ENCODE measurements at regions not wholly inside any gene's neighbourhood (a gene's known extent, or its start where the extent isn't known, plus 50 kb on each side); places are given as distances from the start of the nearest gene placed in this dataset.

DNA sequence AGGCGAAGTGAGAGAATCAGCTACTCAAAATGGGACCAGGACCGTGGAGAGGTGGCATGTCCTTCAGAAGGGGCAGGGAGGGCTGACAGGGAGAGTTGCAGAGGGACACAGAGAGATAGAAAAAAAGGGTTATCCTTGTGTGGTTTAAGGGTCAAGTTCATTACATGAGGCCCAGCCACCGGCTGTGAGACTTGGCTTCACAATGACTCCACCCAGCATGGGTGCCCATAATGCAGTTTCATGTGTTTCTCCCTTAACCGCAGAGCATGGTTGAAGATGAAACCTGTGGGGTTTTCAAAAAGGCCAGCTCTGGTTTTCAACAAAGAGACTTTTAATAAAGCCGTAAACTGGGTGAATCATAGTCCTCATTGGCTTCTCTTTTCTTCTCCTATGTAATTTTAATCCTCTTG, 164.6 kb downstream of the KLF5 start:
- no peak overlapping the region for H4K91ac ChIP-seq (ENCODE audit: insufficient read depth, low read depth, low read length)
- no peak overlapping the region for H3K56ac ChIP-seq (ENCODE audit: extremely low read depth, insufficient read depth, low read length)
- H3K18ac ChIP-seq (ENCODE audit: low read depth, low read length): no peak overlapping the region
- no peak overlapping the region for H2AK5ac ChIP-seq (ENCODE audit: low read depth, low read length)
- ATAC-seq (ENCODE audit: low read depth) (no peak), DNase-seq (no peak)
- in situ Hi-C loops (cut with MboI; ENCODE audit: low sequenced_read_pairs): no loop called here
- H4K8ac ChIP-seq (ENCODE audit: low read depth in 2 of 2, low read length in 2 of 2): no peak overlapping the region
- dilution Hi-C loops (cut with HindIII; ENCODE audit: low sequenced_read_pairs, unreplicated experiment): no loop called here
- no peaks in the 10 kb centered on the region for H3K36me3 ChIP-seq (ENCODE audit: control insufficient read depth, insufficient read depth, low read length)
- H2BK120ac ChIP-seq (ENCODE audit: low read depth, low read length): no peak overlapping the region
- H3K9me1 ChIP-seq (ENCODE audit: insufficient read depth, low read length): 0 out of 2 replicates have a peak, but pooled peaks cover 2% of the 10 kb centered on the region
- no peak overlapping the region for H3K9ac ChIP-seq (ENCODE audit: low read depth, low read length)
- H3K9me3 ChIP-seq (ENCODE audit: control insufficient read depth, insufficient read depth, low read length): no peaks in the 10 kb centered on the region
- no peak overlapping the region for H2BK5ac ChIP-seq (ENCODE audit: low read depth, low read length, poor library complexity, severe bottlenecking)
- H4K5ac ChIP-seq (ENCODE audit: low read depth, low read length): no peak overlapping the region
- no CpG with 5 or more reads among the region's 5 CpGs for WGBS, 2 experiments (ENCODE audit: extremely low coverage in 2 of 2, insufficient read length in 1 of 2)
- no peaks in the 10 kb centered on the region for H3K79me1 ChIP-seq (ENCODE audit: low read depth in 1 of 2, low read length in 2 of 2)
- H2AK9ac ChIP-seq (replicated peaks; ENCODE audit: low read depth, low read length, poor library complexity): no peak overlapping the region
- POLR2A ChIA-PET (ENCODE audit: unreplicated experiment): no interaction called here
- BruUV-seq (replicated peaks): no TSS peak
- H3K27me3 ChIP-seq (ENCODE audit: control insufficient read depth, insufficient read depth, low read length): no peaks in the 10 kb centered on the region
- CTCF ChIA-PET: no interaction called here
- H3K14ac ChIP-seq (replicated peaks; ENCODE audit: low read depth, low read length): no peak overlapping the region
- no peak overlapping the region for H3K4me2 ChIP-seq (ENCODE audit: low read depth, low read length)
- no peak overlapping the region for H3K23ac ChIP-seq (ENCODE audit: low read depth, low read length)
- H2BK15ac ChIP-seq (ENCODE audit: low read depth, low read length): no peak overlapping the region
- intact Hi-C loops (cut with micrococcal nuclease): loop anchor here (10.0 kb wide), 1 partner anchor 481 kb away; no protein-coding TSS in a partner anchor
- H2AFZ ChIP-seq (replicated peaks; ENCODE audit: low read length, poor library complexity): no peak overlapping the region
- H4K20me1 ChIP-seq (ENCODE audit: insufficient read depth, low read length): no peaks in the 10 kb centered on the region
- no peak overlapping the region for H3K4ac ChIP-seq (ENCODE audit: low read depth, low read length)
- no peak for TF ChIP-seq CHD1 (IDR thresholded peaks at IDR 0.05; ENCODE audit: low read depth, low read length)
- TF ChIP-seq MXI1 (IDR thresholded peaks at IDR 0.05; ENCODE audit: borderline replicate concordance, low read depth, low read length): no peak
- TF ChIP-seq MAFK (IDR thresholded peaks at IDR 0.05; ENCODE audit: low read depth, low read length): no peak
- no peak for TF ChIP-seq POLR2A (IDR thresholded peaks at IDR 0.05; ENCODE audit: low read depth, low read length)
- TF ChIP-seq MAZ (IDR thresholded peaks at IDR 0.05; ENCODE audit: borderline replicate concordance, low read depth, low read length): no peak
- TF ChIP-seq SMC3 (IDR thresholded peaks at IDR 0.05; ENCODE audit: low read depth, low read length): no peak
- TF ChIP-seq, protein P1, sequence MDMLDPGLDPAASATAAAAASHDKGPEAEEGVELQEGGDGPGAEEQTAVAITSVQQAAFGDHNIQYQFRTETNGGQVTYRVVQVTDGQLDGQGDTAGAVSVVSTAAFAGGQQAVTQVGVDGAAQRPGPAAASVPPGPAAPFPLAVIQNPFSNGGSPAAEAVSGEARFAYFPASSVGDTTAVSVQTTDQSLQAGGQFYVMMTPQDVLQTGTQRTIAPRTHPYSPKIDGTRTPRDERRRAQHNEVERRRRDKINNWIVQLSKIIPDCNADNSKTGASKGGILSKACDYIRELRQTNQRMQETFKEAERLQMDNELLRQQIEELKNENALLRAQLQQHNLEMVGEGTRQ (IDR thresholded peaks at IDR 0.05; ENCODE audit: low read depth, low read length): no peak
- TF ChIP-seq FOS (IDR thresholded peaks at IDR 0.05; ENCODE audit: low read depth, low read length): no peak
- no peak for TF ChIP-seq RCOR1 (IDR thresholded peaks at IDR 0.05; ENCODE audit: insufficient replicate concordance, low read length)
- no peak for TF ChIP-seq BHLHE40 (IDR thresholded peaks at IDR 0.05; ENCODE audit: low read depth, low read length)
- TF ChIP-seq, protein P2, sequence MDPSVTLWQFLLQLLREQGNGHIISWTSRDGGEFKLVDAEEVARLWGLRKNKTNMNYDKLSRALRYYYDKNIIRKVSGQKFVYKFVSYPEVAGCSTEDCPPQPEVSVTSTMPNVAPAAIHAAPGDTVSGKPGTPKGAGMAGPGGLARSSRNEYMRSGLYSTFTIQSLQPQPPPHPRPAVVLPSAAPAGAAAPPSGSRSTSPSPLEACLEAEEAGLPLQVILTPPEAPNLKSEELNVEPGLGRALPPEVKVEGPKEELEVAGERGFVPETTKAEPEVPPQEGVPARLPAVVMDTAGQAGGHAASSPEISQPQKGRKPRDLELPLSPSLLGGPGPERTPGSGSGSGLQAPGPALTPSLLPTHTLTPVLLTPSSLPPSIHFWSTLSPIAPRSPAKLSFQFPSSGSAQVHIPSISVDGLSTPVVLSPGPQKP (IDR thresholded peaks at IDR 0.05; ENCODE audit: borderline replicate concordance, low read depth, low read length): no peak
- TF ChIP-seq, protein P3, sequence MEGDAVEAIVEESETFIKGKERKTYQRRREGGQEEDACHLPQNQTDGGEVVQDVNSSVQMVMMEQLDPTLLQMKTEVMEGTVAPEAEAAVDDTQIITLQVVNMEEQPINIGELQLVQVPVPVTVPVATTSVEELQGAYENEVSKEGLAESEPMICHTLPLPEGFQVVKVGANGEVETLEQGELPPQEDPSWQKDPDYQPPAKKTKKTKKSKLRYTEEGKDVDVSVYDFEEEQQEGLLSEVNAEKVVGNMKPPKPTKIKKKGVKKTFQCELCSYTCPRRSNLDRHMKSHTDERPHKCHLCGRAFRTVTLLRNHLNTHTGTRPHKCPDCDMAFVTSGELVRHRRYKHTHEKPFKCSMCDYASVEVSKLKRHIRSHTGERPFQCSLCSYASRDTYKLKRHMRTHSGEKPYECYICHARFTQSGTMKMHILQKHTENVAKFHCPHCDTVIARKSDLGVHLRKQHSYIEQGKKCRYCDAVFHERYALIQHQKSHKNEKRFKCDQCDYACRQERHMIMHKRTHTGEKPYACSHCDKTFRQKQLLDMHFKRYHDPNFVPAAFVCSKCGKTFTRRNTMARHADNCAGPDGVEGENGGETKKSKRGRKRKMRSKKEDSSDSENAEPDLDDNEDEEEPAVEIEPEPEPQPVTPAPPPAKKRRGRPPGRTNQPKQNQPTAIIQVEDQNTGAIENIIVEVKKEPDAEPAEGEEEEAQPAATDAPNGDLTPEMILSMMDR (conservative IDR thresholded peaks at IDR 0.05; ENCODE audit: low read depth, low read length): no peak
- no peak overlapping the region for H2BK20ac ChIP-seq (ENCODE audit: low read depth, low read length)
- H3K27ac ChIP-seq (ENCODE audit: insufficient read depth, low read length): no peak overlapping the region
- H3K4me1 ChIP-seq (ENCODE audit: control insufficient read depth, insufficient read depth, low read length): no peaks in the 10 kb centered on the region; the same call in 1 of the 2 replicates
- H3K4me3 ChIP-seq (ENCODE audit: insufficient read depth, low read depth, low read length): no peak overlapping the region
